ENCODE measurements at regions not wholly inside any gene's neighbourhood (a gene's known extent, or its start where the extent isn't known, plus 50 kb on each side); places are given as distances from the start of the nearest gene placed in this dataset.

DNA sequence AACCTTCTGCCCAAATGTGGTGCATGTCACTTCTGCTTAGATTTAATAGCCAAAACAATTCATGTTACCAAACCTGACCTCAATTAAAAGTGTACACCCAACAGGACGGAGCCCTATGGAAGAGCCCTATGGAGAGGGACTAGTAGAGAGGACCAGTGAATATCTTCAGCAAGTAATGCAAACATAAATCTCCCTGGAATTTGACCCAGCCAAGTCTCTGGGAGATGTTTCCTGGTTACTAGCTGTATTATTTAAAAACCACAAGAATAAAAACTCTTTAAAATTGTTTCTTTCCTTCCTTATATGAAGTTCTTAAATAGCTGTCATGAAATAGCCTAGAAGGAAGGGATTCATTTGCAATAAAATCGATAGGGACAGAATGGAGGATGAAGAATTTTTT lies 255.8 kb downstream of the CDH11 start:
- ATAC-seq, result no peak
- Histone ChIP-seq H3K27ac (ENCODE audit: low read length) (no peak overlapping the region), H3K4me3 (ENCODE audit: low read depth in 2 of 2, low read length in 2 of 2) (no peak overlapping the region), H3K36me3 (ENCODE audit: control insufficient read depth, insufficient read depth, low read length) (no peaks in the 10 kb centered on the region), H3K27me3 (ENCODE audit: control insufficient read depth, insufficient read depth, low read length) (no peaks in the 10 kb centered on the region), H3K9me3 (ENCODE audit: control insufficient read depth, insufficient read depth, low read depth, low read length) (no peaks in the 10 kb centered on the region), H3K4me1 (ENCODE audit: control insufficient read depth, insufficient read depth, low read length) (no peaks in the 10 kb centered on the region)
- in situ Hi-C loops (cut with HindIII; ENCODE audit: low pct_unique_long_range_greater_than_20kb, low sequenced_read_pairs), result no loop called here
- no peak for DNase-seq (ENCODE audit: low read depth, low spot score)
- BruUV-seq (replicated peaks), result no TSS peak
- TF ChIP-seq POLR2AphosphoS5 (IDR thresholded peaks at IDR 0.05; ENCODE audit: low read depth, low read length), result no peak
- TF ChIP-seq SIN3A (IDR thresholded peaks at IDR 0.05; ENCODE audit: borderline replicate concordance, insufficient read depth, low read depth, low read length), result no peak
- no peak for TF ChIP-seq TCF7L2 (IDR thresholded peaks at IDR 0.05; ENCODE audit: low read depth, low read length)
- no peak for TF ChIP-seq CTCF (IDR thresholded peaks at IDR 0.05)
- no peak for TF ChIP-seq REST (IDR thresholded peaks at IDR 0.05; ENCODE audit: insufficient read depth in 1 of 2, low read depth in 2 of 2, low read length in 1 of 2)
- intact Hi-C loops (cut with micrococcal nuclease; ENCODE audit: unreplicated experiment), result no loop called here
- POLR2A ChIA-PET, result no interaction called here
- CTCF ChIA-PET, result no interaction called here

DNA sequence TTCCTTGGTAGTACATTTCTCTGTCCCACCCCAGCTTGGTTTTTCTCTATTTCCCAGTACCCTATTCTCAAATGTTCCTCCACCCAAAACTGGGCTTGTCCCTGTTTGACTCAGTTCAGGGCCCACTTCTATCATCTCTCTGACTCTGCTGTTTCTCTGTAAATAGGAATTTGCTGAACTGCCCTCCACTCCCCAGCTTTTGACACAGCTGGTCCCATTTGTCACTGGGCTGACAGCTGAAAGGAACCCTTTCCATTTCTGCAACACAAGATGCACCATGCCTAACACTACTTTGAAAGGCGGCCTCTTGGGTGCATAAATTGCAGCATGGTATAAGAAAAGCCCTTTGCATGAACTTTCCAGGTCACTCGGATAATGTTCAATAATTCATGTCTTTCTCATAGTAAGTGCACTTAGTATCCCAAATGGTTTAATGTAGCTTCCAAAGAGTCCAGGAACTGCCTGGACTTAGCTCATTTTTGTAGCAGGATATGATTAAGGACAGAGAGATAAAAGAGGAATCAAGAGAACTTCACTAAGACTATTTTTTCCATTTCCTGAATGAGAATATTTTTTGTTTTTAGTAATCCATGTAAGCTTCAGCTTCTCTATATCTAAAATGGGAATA lies 256.7 kb downstream of the CDH11 start:
- CTCF ChIA-PET, result no interaction called here
- Histone ChIP-seq H3K27ac (ENCODE audit: low read length) (no peak overlapping the region), H3K27me3 (ENCODE audit: control insufficient read depth, insufficient read depth, low read length) (no peaks in the 10 kb centered on the region), H3K9me3 (ENCODE audit: control insufficient read depth, insufficient read depth, low read depth, low read length) (no peaks in the 10 kb centered on the region), H3K4me1 (ENCODE audit: control insufficient read depth, insufficient read depth, low read length) (no peaks in the 10 kb centered on the region), H3K4me3 (ENCODE audit: low read depth in 2 of 2, low read length in 2 of 2) (no peak overlapping the region), H3K36me3 (ENCODE audit: control insufficient read depth, insufficient read depth, low read length) (no peaks in the 10 kb centered on the region)
- BruUV-seq (replicated peaks), result no TSS peak
- DNase-seq (ENCODE audit: low read depth, low spot score), result no peak
- intact Hi-C loops (cut with micrococcal nuclease; ENCODE audit: unreplicated experiment), result no loop called here
- no peak for ATAC-seq
- POLR2A ChIA-PET, result no interaction called here
- in situ Hi-C loops (cut with HindIII; ENCODE audit: low pct_unique_long_range_greater_than_20kb, low sequenced_read_pairs), result no loop called here
- TF ChIP-seq REST (IDR thresholded peaks at IDR 0.05; ENCODE audit: insufficient read depth in 1 of 2, low read depth in 2 of 2, low read length in 1 of 2) (no peak), SIN3A (IDR thresholded peaks at IDR 0.05; ENCODE audit: borderline replicate concordance, insufficient read depth, low read depth, low read length) (no peak), CTCF (IDR thresholded peaks at IDR 0.05) (no peak), POLR2AphosphoS5 (IDR thresholded peaks at IDR 0.05; ENCODE audit: low read depth, low read length) (no peak), TCF7L2 (IDR thresholded peaks at IDR 0.05; ENCODE audit: low read depth, low read length) (no peak)
